Hematopoietic multipotent progenitor cell treated with erythropoietin and hydrocortisone succinate and interleukin-3 and kit ligand, for 17 days (in vitro differentiated cells): ENCODE measurements at regions not wholly inside any gene's neighbourhood (a gene's known extent, or its start where the extent isn't known, plus 50 kb on each side); places are given as distances from the start of the nearest gene placed in this dataset.
"Not testable (repeated sequence)": the region's sequence is repeated elsewhere in the genome, so short reads cannot be mapped to it uniquely, and the experiment has no call there.

Experiments used
- DNase-seq: peaks from one replicate; pipeline ENCODE4 v3.0.0-alpha.2; 2015; ENCODE audit warnings: low spot score

DNA sequence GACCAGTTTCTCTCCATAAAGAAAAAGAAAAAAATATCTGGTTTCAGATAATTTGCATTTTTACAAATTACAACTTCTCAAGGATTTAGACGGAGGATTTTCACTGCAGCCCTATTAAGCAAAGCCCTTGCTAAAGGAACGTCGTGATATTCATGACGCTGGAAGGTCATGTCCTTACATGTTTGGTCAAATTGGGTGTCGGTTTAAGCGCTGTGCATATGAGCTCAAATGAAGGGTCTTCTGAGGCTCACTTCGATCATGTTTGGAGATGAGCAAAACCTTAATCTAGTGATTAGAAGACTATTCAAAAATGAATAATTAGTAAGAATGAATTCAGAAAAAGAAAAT lies 67.3 kb upstream of the USP15 start:
- no peak for DNase-seq

DNA sequence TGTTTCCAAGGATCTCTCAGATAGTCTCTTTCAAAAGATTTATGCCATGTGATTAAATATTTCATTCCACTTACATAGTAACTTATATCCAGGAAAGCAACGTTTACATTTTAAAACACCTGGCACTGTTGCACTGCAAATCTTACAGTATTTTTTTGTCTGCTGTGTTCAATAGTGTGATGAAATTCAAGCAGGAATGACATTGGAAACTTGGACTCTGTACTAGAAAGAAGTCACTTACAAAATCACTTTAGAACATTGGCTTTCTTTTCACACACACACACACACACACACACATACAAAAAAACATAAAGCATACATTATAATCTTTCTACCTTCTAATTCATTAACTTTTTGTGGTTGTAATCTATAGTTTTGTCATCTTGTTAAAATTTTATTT lies 66.2 kb upstream of the USP15 start:
- DNase-seq: no peak

DNA sequence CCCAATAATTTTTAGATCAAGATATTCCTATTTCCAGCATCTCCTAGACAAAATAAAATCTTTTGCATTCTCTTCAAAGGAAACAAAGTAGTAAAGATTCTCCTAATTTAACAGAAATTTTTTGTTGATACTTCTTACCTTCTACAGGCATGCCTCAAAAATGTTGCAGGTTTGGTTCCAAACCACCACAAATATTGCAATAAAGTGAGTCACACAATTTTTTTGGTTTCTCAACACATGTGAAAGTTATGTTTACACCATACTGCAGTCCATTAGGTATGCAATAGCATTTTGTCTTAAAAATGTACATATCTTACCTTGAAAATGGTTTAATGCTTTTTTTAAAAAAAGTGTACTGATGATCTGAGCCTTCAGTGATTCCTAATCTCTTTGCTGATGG lies 65.6 kb upstream of the USP15 start:
- no peak for DNase-seq

DNA sequence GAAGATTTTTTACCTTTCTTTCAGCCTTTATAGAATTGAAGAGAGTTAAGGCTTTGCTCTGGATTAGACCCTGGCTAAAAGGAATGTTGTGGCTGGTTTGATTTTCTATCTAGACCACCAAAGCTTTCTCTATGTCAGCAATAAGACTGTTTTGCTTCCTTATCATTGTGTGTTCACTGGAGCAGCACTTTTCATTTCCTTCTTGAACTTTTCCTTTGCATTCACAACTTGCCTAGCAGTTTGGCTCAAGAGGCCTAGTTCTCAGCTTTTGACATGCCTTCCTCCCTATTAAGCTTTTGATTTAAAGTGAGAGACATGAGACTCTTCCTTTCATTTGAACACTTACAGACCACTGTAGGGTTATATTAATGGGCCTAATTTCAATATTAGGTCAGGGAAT lies 64.1 kb upstream of the USP15 start:
- DNase-seq: no peak

GRCh38 chr12:62202861-62203260 lies 57.3 kb upstream of the USP15 start:
- not testable (repeated sequence) for DNase-seq

GRCh38 chr12:62205346-62205745 lies 54.9 kb upstream of the USP15 start:
- DNase-seq: no peak

DNA sequence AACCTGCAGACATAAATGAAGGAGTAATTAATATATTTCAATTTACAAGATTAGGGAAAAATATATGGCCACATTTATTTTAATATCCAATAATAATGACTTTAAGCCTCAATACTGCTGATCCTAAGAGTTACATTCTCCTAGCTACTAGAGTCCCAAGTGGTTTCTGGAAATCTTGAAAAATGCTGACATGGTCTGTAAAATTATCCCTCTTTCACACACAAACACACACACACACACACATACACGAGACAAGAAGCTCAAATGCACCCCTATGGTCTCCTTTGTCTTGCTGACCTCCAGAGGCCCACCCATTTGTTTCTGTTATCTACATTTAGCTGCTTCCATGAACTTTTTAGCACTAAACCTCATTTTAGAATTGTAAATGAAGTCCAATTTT lies 53.0 kb upstream of the USP15 start:
- no peak for DNase-seq
